ENCODE measurements at regions not wholly inside any gene's neighbourhood (a gene's known extent, or its start where the extent isn't known, plus 50 kb on each side); places are given as distances from the start of the nearest gene placed in this dataset.

DNA sequence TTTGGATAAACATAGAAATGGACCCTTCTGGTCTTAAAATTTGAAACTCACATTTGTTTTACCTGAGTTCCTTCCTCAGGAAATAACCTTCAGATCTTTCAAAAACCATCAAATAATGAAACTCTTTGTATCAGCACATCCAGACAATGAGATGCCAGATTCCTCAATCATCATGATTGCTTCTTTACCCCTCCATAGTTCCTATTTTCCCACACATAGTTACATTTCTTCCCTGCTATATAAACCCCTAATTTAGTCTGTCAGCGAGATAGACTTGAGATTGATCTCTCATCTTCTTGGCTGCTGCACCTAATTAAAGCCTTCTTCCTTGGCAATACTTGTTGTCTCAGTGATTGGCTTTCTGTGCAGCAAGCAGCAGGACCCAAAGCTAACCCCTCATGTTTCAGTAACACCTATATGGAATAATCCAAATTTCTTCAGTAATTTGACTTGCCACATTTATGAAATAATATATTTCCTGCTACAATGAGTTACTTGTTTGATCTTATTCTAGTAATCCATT lies 83.9 kb upstream of the BANK1 start:
- H3K4me1 ChIP-seq: no peaks in the 10 kb centered on the region
- ChIA-PET CTCF (interaction anchor here (0.5 kb wide), 1 partner anchor 724 kb away, joined by 3 read pairs; no protein-coding TSS in a partner anchor), POLR2A (no interaction called here)
- H3K9me3 ChIP-seq: peaks cover 3% of the 10 kb centered on the region; the same call in 1 of the 3 replicates
- H3K27ac ChIP-seq: no peak overlapping the region
- H3K4me3 ChIP-seq: no peak overlapping the region
- DNase-seq (ENCODE audit: low read depth in 1 of 2, low spot score in 1 of 2) (no peak), ATAC-seq (no peak), FAIRE-seq (no peak)
- 60% methylated on average over 1 of the region's 1 CpG for WGBS (ENCODE audit: missing lambda C conversion rate)
- TF ChIP-seq EHMT2 (IDR thresholded peaks at IDR 0.05; ENCODE audit: low read depth) (no peak), CHD4 (IDR thresholded peaks at IDR 0.05; ENCODE audit: borderline replicate concordance) (no peak), ZSCAN20 (CRISPR knock-in tag; IDR thresholded peaks at IDR 0.05) (no peak), NFE2L2 (conservative IDR thresholded peaks at IDR 0.05; ENCODE audit: low read length) (no peak), ZFP36 (IDR thresholded peaks at IDR 0.05; ENCODE audit: borderline replicate concordance, partially characterized antibody) (no peak), HOXB13 (CRISPR knock-in tag; IDR thresholded peaks at IDR 0.05; ENCODE audit: low read depth) (no peak), FOSL2 (IDR thresholded peaks at IDR 0.05) (no peak), FOSL2 (CRISPR knock-in tag; IDR thresholded peaks at IDR 0.05) (no peak), GATA3 (IDR thresholded peaks at IDR 0.05; ENCODE audit: borderline replicate concordance) (no peak), HOXB5 (CRISPR knock-in tag; IDR thresholded peaks at IDR 0.05) (no peak), CBX2 (IDR thresholded peaks at IDR 0.05; ENCODE audit: borderline replicate concordance, low read depth) (no peak), FOXS1 (CRISPR knock-in tag; IDR thresholded peaks at IDR 0.05) (no peak), POLR2A (IDR thresholded peaks at IDR 0.05; ENCODE audit: low read length) (no peak), HES2 (IDR thresholded peaks at IDR 0.05) (no peak), RNF2 (IDR thresholded peaks at IDR 0.05; ENCODE audit: borderline replicate concordance, low read depth) (no peak), CHD2 (IDR thresholded peaks at IDR 0.05; ENCODE audit: low read length, partially characterized antibody) (no peak), PBX3 (IDR thresholded peaks at IDR 0.05) (no peak), HDAC2 (IDR thresholded peaks at IDR 0.05) (no peak), ZC3H11A (IDR thresholded peaks at IDR 0.05) (no peak)
- TF ChIP-seq, protein P1, sequence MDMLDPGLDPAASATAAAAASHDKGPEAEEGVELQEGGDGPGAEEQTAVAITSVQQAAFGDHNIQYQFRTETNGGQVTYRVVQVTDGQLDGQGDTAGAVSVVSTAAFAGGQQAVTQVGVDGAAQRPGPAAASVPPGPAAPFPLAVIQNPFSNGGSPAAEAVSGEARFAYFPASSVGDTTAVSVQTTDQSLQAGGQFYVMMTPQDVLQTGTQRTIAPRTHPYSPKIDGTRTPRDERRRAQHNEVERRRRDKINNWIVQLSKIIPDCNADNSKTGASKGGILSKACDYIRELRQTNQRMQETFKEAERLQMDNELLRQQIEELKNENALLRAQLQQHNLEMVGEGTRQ (IDR thresholded peaks at IDR 0.05): no peak
- H3K4me2 ChIP-seq: no peak overlapping the region

DNA sequence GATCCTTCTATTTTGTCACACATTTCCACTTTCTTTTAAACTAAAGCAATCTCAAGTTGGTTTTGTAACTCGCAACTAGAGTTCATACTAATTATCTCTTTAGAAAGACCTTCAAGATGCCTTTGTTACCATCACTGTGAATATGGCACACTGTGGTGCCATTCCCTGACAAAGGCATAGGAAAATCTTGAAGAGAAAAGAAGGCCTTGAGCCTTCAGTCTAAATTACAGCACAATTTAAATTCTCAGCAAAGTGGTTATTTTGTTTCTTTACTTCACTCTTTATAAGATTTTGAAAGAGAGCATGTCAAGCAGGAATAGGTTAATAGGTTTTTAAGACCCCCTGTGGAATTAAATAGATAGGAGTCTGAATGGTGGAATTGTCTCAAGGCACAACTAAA lies 89.0 kb upstream of the BANK1 start:
- no peak overlapping the region for H3K4me2 ChIP-seq
- ChIA-PET POLR2A (no interaction called here), CTCF (no interaction called here)
- H3K9me3 ChIP-seq: peaks cover 2% of the 10 kb centered on the region; the same call in 1 of the 3 replicates
- DNase-seq (ENCODE audit: low read depth in 1 of 2, low spot score in 1 of 2): no peak
- no peak overlapping the region for H3K27ac ChIP-seq
- 96% methylated on average over 1 of the region's 1 CpG for WGBS (ENCODE audit: missing lambda C conversion rate)
- no peak overlapping the region for H3K4me3 ChIP-seq
- no peak for TF ChIP-seq HOXB13 (CRISPR knock-in tag; IDR thresholded peaks at IDR 0.05; ENCODE audit: low read depth)
- TF ChIP-seq, protein P2, sequence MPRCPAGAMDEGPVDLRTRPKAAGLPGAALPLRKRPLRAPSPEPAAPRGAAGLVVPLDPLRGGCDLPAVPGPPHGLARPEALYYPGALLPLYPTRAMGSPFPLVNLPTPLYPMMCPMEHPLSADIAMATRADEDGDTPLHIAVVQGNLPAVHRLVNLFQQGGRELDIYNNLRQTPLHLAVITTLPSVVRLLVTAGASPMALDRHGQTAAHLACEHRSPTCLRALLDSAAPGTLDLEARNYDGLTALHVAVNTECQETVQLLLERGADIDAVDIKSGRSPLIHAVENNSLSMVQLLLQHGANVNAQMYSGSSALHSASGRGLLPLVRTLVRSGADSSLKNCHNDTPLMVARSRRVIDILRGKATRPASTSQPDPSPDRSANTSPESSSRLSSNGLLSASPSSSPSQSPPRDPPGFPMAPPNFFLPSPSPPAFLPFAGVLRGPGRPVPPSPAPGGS (IDR thresholded peaks at IDR 0.05): no peak
- TF ChIP-seq NR3C1 (IDR thresholded peaks at IDR 0.05): no peak
- TF ChIP-seq SMC3 (IDR thresholded peaks at IDR 0.05): no peak
- no peak for TF ChIP-seq ZNF302 (CRISPR knock-in tag; IDR thresholded peaks at IDR 0.05)
- TF ChIP-seq PHF8 (IDR thresholded peaks at IDR 0.05; ENCODE audit: borderline replicate concordance, low read depth): no peak
- no peak for TF ChIP-seq ATOH8 (CRISPR knock-in tag; IDR thresholded peaks at IDR 0.05; ENCODE audit: low read depth)
- no peak for TF ChIP-seq KDM5A (IDR thresholded peaks at IDR 0.05)
- TF ChIP-seq FOXS1 (CRISPR knock-in tag; IDR thresholded peaks at IDR 0.05): no peak
- TF ChIP-seq FOSL2 (IDR thresholded peaks at IDR 0.05): no peak
- TF ChIP-seq FOSL2 (CRISPR knock-in tag; IDR thresholded peaks at IDR 0.05): no peak
- no peak for TF ChIP-seq JUN (IDR thresholded peaks at IDR 0.05)
- no peak for TF ChIP-seq EHF (CRISPR knock-in tag; IDR thresholded peaks at IDR 0.05)
- TF ChIP-seq, protein P1 (IDR thresholded peaks at IDR 0.05): no peak
- no peak for TF ChIP-seq GATA3 (IDR thresholded peaks at IDR 0.05; ENCODE audit: borderline replicate concordance)
- TF ChIP-seq, protein P3, sequence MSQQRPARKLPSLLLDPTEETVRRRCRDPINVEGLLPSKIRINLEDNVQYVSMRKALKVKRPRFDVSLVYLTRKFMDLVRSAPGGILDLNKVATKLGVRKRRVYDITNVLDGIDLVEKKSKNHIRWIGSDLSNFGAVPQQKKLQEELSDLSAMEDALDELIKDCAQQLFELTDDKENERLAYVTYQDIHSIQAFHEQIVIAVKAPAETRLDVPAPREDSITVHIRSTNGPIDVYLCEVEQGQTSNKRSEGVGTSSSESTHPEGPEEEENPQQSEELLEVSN (IDR thresholded peaks at IDR 0.05; ENCODE audit: borderline replicate concordance, low read depth): no peak
- TF ChIP-seq JUNB (IDR thresholded peaks at IDR 0.05): no peak
- no peaks in the 10 kb centered on the region for H3K4me1 ChIP-seq
- ATAC-seq: no peak
- FAIRE-seq: no peak
